ENCODE measurements at regions not wholly inside any gene's neighbourhood (a gene's known extent, or its start where the extent isn't known, plus 50 kb on each side); places are given as distances from the start of the nearest gene placed in this dataset.

DNA sequence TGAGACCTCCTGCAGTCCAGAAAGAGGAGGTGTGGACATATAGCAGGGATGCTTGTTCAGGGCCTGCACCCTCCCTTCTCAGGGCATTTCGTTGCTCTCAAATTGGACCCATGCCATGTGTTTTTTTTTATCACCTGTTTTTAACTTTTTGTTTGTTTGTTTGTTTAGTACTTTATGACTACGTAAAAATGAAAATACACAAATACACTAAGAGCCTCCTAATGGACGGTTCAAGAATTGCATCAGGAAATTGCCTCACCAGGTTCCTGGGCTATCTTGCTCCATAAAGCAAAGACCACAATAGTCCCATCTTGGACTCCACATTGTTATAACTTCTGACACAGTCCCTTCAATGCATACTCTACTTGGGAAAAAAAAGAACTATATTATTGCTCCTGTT, 1685.9 kb upstream of the TENM3 start:
- TF ChIP-seq ZFX (IDR thresholded peaks at IDR 0.05) = no peak
- TF ChIP-seq, protein P1, sequence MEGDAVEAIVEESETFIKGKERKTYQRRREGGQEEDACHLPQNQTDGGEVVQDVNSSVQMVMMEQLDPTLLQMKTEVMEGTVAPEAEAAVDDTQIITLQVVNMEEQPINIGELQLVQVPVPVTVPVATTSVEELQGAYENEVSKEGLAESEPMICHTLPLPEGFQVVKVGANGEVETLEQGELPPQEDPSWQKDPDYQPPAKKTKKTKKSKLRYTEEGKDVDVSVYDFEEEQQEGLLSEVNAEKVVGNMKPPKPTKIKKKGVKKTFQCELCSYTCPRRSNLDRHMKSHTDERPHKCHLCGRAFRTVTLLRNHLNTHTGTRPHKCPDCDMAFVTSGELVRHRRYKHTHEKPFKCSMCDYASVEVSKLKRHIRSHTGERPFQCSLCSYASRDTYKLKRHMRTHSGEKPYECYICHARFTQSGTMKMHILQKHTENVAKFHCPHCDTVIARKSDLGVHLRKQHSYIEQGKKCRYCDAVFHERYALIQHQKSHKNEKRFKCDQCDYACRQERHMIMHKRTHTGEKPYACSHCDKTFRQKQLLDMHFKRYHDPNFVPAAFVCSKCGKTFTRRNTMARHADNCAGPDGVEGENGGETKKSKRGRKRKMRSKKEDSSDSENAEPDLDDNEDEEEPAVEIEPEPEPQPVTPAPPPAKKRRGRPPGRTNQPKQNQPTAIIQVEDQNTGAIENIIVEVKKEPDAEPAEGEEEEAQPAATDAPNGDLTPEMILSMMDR (conservative IDR thresholded peaks at IDR 0.05) = peak; percentile 54
- H3K27ac ChIP-seq = no peak overlapping the region

DNA sequence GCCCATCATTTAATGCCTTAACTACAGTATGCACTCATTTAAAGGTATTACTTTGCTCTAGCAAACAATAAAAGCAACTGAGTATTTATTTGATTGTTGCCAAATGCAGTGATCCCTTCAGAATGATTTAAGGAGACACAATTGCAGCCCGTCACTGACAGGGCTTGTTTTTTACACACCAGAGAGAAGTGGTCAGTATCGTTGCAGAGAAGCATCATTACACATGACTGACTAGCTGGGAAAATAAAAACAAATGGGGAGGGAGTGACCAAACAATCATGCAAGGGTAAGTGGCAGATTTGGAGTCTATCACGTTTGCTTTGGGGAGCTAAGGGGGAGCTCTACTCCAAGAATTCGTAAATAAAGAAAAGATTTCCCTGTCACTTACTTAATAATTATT, 1685.3 kb upstream of the TENM3 start:
- TF ChIP-seq ZFX (IDR thresholded peaks at IDR 0.05) = no peak
- H3K27ac ChIP-seq = no peak overlapping the region

- TF ChIP-seq, protein P1 (conservative IDR thresholded peaks at IDR 0.05) = no peak
- no peak for TF ChIP-seq ZFX (IDR thresholded peaks at IDR 0.05)
- H3K27ac ChIP-seq = no peak overlapping the region
These were observed 1684.8 kb upstream of the TENM3 start for GRCh38 chr4:180558427-180558826.

DNA sequence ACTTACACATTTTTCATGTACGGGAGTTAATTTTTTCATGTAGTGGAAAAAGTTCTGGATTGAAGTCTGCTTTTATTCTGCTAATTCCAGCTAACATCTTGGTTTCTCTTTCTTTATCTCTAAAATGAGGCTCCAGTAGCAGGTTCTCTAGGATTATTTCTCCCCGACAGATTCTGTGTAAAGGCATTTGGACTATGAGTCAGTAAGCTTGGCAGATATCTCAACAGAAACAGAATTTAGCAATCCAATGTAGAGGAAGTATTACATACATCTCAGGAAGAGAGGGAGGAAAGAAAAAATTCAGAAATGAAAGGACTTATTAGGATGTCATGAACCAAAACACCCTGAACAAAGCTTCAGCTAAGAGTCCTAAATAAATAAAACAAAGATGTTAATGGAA, 1682.3 kb upstream of the TENM3 start:
- H3K27ac ChIP-seq = no peak overlapping the region

DNA sequence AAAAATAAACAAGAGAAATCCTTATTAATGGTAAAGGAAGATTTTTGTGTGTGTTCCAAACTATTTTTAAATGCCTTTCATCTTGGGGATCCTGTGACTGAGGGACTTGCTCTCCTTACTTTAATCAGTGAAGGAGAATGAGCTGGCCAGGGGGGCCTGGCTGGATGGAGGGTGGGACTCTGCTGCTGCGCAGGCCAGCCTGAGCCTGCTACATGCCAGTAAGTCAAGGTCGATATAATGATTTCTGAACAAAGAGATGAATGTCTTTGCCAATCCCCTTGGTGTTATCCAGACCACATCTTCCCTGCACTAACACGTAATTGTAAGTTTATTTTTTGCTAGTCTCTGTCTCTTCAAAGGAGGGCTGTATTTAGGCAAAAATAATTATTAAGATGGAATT, 1679.2 kb upstream of the TENM3 start:
- TF ChIP-seq ZFX (IDR thresholded peaks at IDR 0.05) = no peak
- TF ChIP-seq, protein P1 (conservative IDR thresholded peaks at IDR 0.05) = no peak
- no peak overlapping the region for H3K27ac ChIP-seq

More for the DNA sequence above, 1682.3 kb upstream of the TENM3 start:
- TF ChIP-seq ZFX (IDR thresholded peaks at IDR 0.05) = no peak
- TF ChIP-seq, protein P1 (conservative IDR thresholded peaks at IDR 0.05) = no peak

DNA sequence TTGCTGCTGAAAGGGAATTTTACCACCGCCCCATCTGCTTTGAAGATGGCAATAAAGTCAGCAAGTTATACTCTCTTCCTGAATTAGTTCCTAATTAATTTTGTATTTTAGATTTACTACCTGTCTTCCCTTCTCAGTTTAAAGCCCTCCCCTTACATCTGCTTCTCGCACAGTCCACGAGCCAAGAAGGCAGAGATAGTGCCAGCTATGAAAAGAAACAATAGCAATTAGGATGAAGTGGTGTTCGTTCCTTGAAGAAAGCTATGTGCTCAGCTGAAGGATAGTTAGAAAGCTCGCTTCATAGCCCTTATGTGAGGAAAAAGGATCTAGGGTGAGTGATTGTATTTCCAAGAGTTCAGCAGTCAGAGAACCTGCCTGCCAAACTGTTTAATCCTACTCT, 1678.8 kb upstream of the TENM3 start:
- TF ChIP-seq ZFX (IDR thresholded peaks at IDR 0.05) = no peak
- TF ChIP-seq, protein P1 (conservative IDR thresholded peaks at IDR 0.05) = no peak
- H3K27ac ChIP-seq = no peak overlapping the region

- no peak overlapping the region for H3K27ac ChIP-seq
- TF ChIP-seq ZFX (IDR thresholded peaks at IDR 0.05) = no peak
- TF ChIP-seq, protein P1 (conservative IDR thresholded peaks at IDR 0.05) = no peak
These were observed 1677.3 kb upstream of the TENM3 start for GRCh38 chr4:180565856-180566431.

DNA sequence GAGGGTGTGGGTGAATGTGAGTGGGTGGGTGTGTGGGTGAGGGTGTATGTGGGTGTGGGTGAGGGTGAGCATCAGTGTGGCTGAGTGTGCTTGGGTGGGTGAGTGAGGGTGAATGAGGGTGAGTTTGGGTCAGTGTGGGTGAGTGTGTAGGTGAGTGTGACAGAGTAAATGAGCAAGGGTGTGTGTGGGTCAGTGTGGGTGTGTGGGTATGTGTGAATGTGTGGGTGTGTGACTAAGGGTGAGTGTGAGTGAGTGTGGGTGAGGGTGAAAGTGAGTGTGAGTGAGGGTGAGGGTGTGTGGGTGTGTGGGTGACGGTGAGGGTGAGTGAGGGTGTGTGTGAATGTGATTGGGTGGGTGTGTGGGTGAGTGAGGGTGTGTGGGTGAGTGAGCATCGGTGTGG, 1676.7 kb upstream of the TENM3 start:
- TF ChIP-seq ZFX (IDR thresholded peaks at IDR 0.05) = no peak
- TF ChIP-seq, protein P1 (conservative IDR thresholded peaks at IDR 0.05) = no peak
- no peak overlapping the region for H3K27ac ChIP-seq

Measured in C4-2B (cell line).